ENCODE measurements at regions not wholly inside any gene's neighbourhood (a gene's known extent, or its start where the extent isn't known, plus 50 kb on each side); places are given as distances from the start of the nearest gene placed in this dataset.

DNA sequence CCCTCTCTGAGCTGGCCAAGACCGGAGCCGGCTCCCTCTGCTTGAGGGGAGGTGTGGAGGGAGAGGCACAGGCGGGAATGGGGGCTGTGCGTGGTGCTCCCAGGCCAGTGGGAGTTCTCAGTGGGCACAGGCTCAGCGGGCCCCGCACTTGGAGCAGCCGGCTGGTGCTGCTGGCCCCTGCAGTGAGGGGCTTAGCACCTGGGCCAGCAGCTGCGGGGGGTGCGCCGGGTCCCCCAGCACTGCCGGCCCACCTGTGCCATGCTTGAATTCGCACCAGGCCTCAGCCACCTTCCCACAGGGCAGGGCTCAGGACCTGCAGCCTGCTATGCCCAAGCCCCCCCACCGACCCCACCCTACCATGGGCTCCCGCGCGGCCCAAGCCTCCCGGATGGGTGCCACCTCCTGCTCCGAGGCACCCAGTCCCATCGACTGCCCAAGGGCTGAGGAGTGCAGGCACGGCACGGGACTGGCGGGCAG is 602.5 kb downstream of the KCTD8 start:
- no peak for TF ChIP-seq CTCF (IDR thresholded peaks at IDR 0.05; ENCODE audit: low read length)
- no peak for TF ChIP-seq EZH2 (optimal IDR thresholded peaks at IDR 0.05; ENCODE audit: low read depth, low read length)
- no peak for TF ChIP-seq EZH2phosphoT487 (IDR thresholded peaks at IDR 0.05; ENCODE audit: low read length)
- Histone ChIP-seq H3F3A (ENCODE audit: insufficient read depth, low read length) (no peaks in the 10 kb centered on the region), H3K4me1 (ENCODE audit: low read length) (no peaks in the 10 kb centered on the region), H2AFZ (ENCODE audit: low read length) (no peak overlapping the region), H3K9me3 (replicated peaks; ENCODE audit: insufficient read depth, low read length) (no peaks in the 10 kb centered on the region), H3K36me3 (replicated peaks; ENCODE audit: insufficient read depth, low read length) (no peaks in the 10 kb centered on the region), H3K27ac (ENCODE audit: low read length) (no peak overlapping the region), H3K4me2 (ENCODE audit: low read depth, low read length) (no peak overlapping the region), H3K9me2 (replicated peaks; ENCODE audit: insufficient read depth, low read length) (no peaks in the 10 kb centered on the region), H3K4me3 (ENCODE audit: low read length) (no peak overlapping the region), H3K9ac (ENCODE audit: low read length) (no peak overlapping the region), H4K20me1 (ENCODE audit: insufficient read depth, low read length) (no peaks in the 10 kb centered on the region), H3K27me3 (replicated peaks; ENCODE audit: insufficient read depth, low read length) (no peaks in the 10 kb centered on the region), H3K79me2 (ENCODE audit: low read length) (no peaks in the 10 kb centered on the region)
- DNase-seq, result no peak

DNA sequence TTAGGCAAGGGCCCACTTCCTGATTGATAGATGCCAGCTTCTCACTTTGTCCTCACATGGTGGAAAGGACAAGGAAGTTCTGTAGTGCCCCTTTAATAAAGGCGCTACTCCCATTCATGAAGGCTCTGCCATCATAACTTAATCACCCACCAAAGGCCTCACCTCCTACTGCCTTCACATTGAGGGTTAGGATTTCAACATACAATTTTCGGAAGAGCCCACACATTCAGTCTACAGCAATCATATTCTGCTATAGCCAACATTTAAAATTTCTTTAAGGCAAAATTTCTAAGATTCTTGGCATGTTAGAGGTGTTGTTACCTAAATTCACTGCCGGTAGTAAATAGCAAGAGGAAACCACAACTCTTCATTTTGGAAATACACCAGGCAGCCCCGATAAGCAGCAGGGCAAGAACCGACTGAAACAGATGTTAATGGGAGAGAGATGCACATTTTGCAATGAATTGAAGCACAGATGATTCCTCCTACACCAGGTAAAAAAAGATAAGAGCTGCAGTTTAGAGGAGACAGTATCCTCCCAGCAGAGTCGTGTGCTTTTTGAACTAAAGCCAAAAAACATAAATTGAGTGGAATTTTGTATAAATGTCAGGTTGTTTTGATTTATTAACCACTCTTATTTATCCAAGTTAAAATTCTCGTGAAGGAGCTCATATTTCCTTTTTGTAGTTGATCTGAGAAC is 594.9 kb downstream of the KCTD8 start:
- Histone ChIP-seq H3F3A (ENCODE audit: insufficient read depth, low read length) (peaks cover 6% of the 10 kb centered on the region; the same call in 1 of the 2 replicates), H3K4me3 (ENCODE audit: low read length) (no peak overlapping the region), H3K4me1 (ENCODE audit: low read length) (peaks cover 14% of the 10 kb centered on the region), H3K4me2 (ENCODE audit: low read depth, low read length) (no peak overlapping the region), H3K79me2 (ENCODE audit: low read length) (no peaks in the 10 kb centered on the region), H3K27ac (ENCODE audit: low read length) (no peak overlapping the region), H4K20me1 (ENCODE audit: insufficient read depth, low read length) (no peaks in the 10 kb centered on the region), H3K27me3 (replicated peaks; ENCODE audit: insufficient read depth, low read length) (no peaks in the 10 kb centered on the region), H3K9me2 (replicated peaks; ENCODE audit: insufficient read depth, low read length) (no peaks in the 10 kb centered on the region), H2AFZ (ENCODE audit: low read length) (no peak overlapping the region), H3K9me3 (replicated peaks; ENCODE audit: insufficient read depth, low read length) (no peaks in the 10 kb centered on the region), H3K36me3 (replicated peaks; ENCODE audit: insufficient read depth, low read length) (no peaks in the 10 kb centered on the region), H3K9ac (ENCODE audit: low read length) (no peak overlapping the region)
- TF ChIP-seq EZH2 (optimal IDR thresholded peaks at IDR 0.05; ENCODE audit: low read depth, low read length) (no peak), CTCF (IDR thresholded peaks at IDR 0.05; ENCODE audit: low read length) (no peak), EZH2phosphoT487 (IDR thresholded peaks at IDR 0.05; ENCODE audit: low read length) (no peak)
- no peak for DNase-seq

DNA sequence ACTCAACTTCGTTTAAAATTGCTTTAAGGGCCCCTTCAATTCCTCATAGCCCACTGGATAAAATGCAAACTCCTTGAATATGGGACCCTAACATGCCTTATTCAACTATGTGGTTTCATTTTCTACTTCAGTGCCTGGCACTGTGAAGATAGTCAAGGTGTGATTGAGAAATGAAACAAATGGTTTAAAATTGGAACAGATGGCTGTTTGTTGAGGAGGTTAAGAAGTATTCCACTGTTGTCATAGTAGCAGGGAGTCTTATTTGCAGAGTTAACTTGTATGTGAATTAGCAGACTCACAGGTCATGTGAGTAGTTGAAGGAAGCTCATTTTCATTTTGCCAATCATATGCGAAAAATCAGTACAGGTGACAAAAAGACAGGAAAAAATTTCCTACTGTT is 593.3 kb downstream of the KCTD8 start:
- no peak for TF ChIP-seq EZH2phosphoT487 (IDR thresholded peaks at IDR 0.05; ENCODE audit: low read length)
- TF ChIP-seq CTCF (IDR thresholded peaks at IDR 0.05; ENCODE audit: low read length), result no peak
- no peak for TF ChIP-seq EZH2 (optimal IDR thresholded peaks at IDR 0.05; ENCODE audit: low read depth, low read length)
- Histone ChIP-seq H3K36me3 (replicated peaks; ENCODE audit: insufficient read depth, low read length) (no peaks in the 10 kb centered on the region), H3K79me2 (ENCODE audit: low read length) (no peaks in the 10 kb centered on the region), H3K27ac (ENCODE audit: low read length) (peak overlapping the region; percentile 69), H3K9me2 (replicated peaks; ENCODE audit: insufficient read depth, low read length) (no peaks in the 10 kb centered on the region), H3K9ac (ENCODE audit: low read length) (peak overlapping the region; percentile 37; the same call in 1 of the 2 replicates), H3K4me3 (ENCODE audit: low read length) (peak overlapping the region; percentile 22; the same call in 1 of the 2 replicates), H4K20me1 (ENCODE audit: insufficient read depth, low read length) (no peaks in the 10 kb centered on the region), H2AFZ (ENCODE audit: low read length) (peak overlapping the region; percentile 42; the same call in 1 of the 2 replicates), H3K27me3 (replicated peaks; ENCODE audit: insufficient read depth, low read length) (no peaks in the 10 kb centered on the region), H3F3A (ENCODE audit: insufficient read depth, low read length) (peaks cover 6% of the 10 kb centered on the region; the same call in 1 of the 2 replicates), H3K4me2 (ENCODE audit: low read depth, low read length) (peak overlapping the region; percentile 71), H3K4me1 (ENCODE audit: low read length) (peaks cover 14% of the 10 kb centered on the region), H3K9me3 (replicated peaks; ENCODE audit: insufficient read depth, low read length) (no peaks in the 10 kb centered on the region)
- peak; percentile 81 for DNase-seq

Measured in MM.1S (cell line).